Colonic mucosa (tissue), 4 donors: ENCODE measurements at regions not wholly inside any gene's neighbourhood (a gene's known extent, or its start where the extent isn't known, plus 50 kb on each side); places are given as distances from the start of the nearest gene placed in this dataset.
A peak's percentile ranks its signal among the peaks of the same experiment; 100 is the strongest.

Source experiments
- DNase-seq: peaks from one replicate; pipeline ENCODE4 v3.0.0-alpha.2; 2020
- H3K27ac ChIP-seq: fragments of 200-600 bp; one replicate; pipeline ENCODE4 v1.8.0; 2021
- H3K27me3 ChIP-seq: fragments of 200-600 bp; one replicate; pipeline ENCODE4 v1.8.0; 2021
- H3K36me3 ChIP-seq: fragments of 200-600 bp; one replicate; pipeline ENCODE4 v1.8.0; 2021
- H3K4me1 ChIP-seq: fragments of 200-600 bp; one replicate; pipeline ENCODE4 v1.8.0; 2021; ENCODE audit warnings: mild to moderate bottlenecking
- H3K4me3 ChIP-seq: fragments of 200-600 bp; one replicate; pipeline ENCODE4 v1.8.0; 2021
- H3K9ac ChIP-seq, 2 donors: one replicate each; pipeline ENCODE4 v1.7.0; 2013; ENCODE audit warnings: control low read depth in 2 of 2, low read depth in 2 of 2, low read length in 2 of 2
- H3K9me3 ChIP-seq: fragments of 200-600 bp; one replicate; pipeline ENCODE4 v1.8.0; 2021
- CTCF ChIP-seq: fragments of 200-600 bp; IDR thresholded peaks from one replicate; pipeline ENCODE4 v1.8.0; 2022; ENCODE audit warnings: antibody characterized with exemption, mild to moderate bottlenecking
- intact Hi-C: fragments of 100-400 bp; cut with DNase I; formaldehyde crosslinking; loops from one replicate; pipeline ENCODE4 v1.14.1; 2022
- donor health status: healthy.
- donor health status: DM: no; HTN: no; CAD: no.
- donor health status: DM: no; HTN: no; CAD: no.

- H3K27ac ChIP-seq, result no peak overlapping the region
- no peak for DNase-seq
- no peaks in the 10 kb centered on the region for H3K9me3 ChIP-seq
- peaks cover 28% of the 10 kb centered on the region for H3K4me1 ChIP-seq
- H3K36me3 ChIP-seq, result no peaks in the 10 kb centered on the region
- H3K9ac ChIP-seq, result peak overlapping the region in 1 of 2 donors; percentile 54
- no peaks in the 10 kb centered on the region for H3K27me3 ChIP-seq
- H3K4me3 ChIP-seq, result no peak overlapping the region
- no peak for TF ChIP-seq CTCF
- intact Hi-C loops, result no loop called here
These were observed 218.5 kb upstream of the CIBAR2 start for GRCh38 chr16:85330694-85331188.

GRCh38 chr16:85331688-85332087, 219.4 kb upstream of the CIBAR2 start:
- no peak overlapping the region for H3K9ac ChIP-seq
- H3K27ac ChIP-seq, result no peak overlapping the region
- intact Hi-C loops, result no loop called here
- H3K4me1 ChIP-seq, result peaks cover 31% of the 10 kb centered on the region
- no peaks in the 10 kb centered on the region for H3K27me3 ChIP-seq
- DNase-seq, result peak; percentile 86
- no peaks in the 10 kb centered on the region for H3K36me3 ChIP-seq
- no peak for TF ChIP-seq CTCF
- H3K4me3 ChIP-seq, result no peak overlapping the region
- no peaks in the 10 kb centered on the region for H3K9me3 ChIP-seq

GRCh38 chr16:85332175-85332574, 219.9 kb upstream of the CIBAR2 start:
- intact Hi-C loops, result no loop called here
- H3K27me3 ChIP-seq, result no peaks in the 10 kb centered on the region
- H3K9me3 ChIP-seq, result no peaks in the 10 kb centered on the region
- peak overlapping the region in 1 of 2 donors; percentile 8 for H3K9ac ChIP-seq
- H3K27ac ChIP-seq, result no peak overlapping the region
- DNase-seq, result no peak
- H3K36me3 ChIP-seq, result no peaks in the 10 kb centered on the region
- H3K4me1 ChIP-seq, result peaks cover 31% of the 10 kb centered on the region
- TF ChIP-seq CTCF, result no peak
- H3K4me3 ChIP-seq, result no peak overlapping the region

- no peaks in the 10 kb centered on the region for H3K27me3 ChIP-seq
- H3K4me1 ChIP-seq, result peaks cover 29% of the 10 kb centered on the region
- intact Hi-C loops, result no loop called here
- no peak overlapping the region for H3K27ac ChIP-seq
- H3K36me3 ChIP-seq, result no peaks in the 10 kb centered on the region
- H3K9me3 ChIP-seq, result no peaks in the 10 kb centered on the region
- TF ChIP-seq CTCF, result no peak
- no peak overlapping the region for H3K4me3 ChIP-seq
- H3K9ac ChIP-seq, result peak overlapping the region in 1 of 2 donors; percentile 26
- no peak for DNase-seq
These were observed 221.1 kb upstream of the CIBAR2 start for GRCh38 chr16:85333337-85333736.

- Histone ChIP-seq H3K36me3 (no peaks in the 10 kb centered on the region), H3K9ac (peak overlapping the region; percentile 30 to 82), H3K4me1 (peaks cover 25% of the 10 kb centered on the region), H3K27me3 (no peaks in the 10 kb centered on the region), H3K4me3 (no peak overlapping the region), H3K9me3 (no peaks in the 10 kb centered on the region), H3K27ac (peak overlapping the region; percentile 83)
- no peak for DNase-seq
- TF ChIP-seq CTCF, result no peak
- intact Hi-C loops, result no loop called here
These were observed 221.7 kb upstream of the CIBAR2 start for GRCh38 chr16:85333744-85334640.
